H1 (cell line): ENCODE measurements at regions not wholly inside any gene's neighbourhood (a gene's known extent, or its start where the extent isn't known, plus 50 kb on each side); places are given as distances from the start of the nearest gene placed in this dataset.

Experiments
- CTCF ChIA-PET: fragments of 300-600 bp; sonication (Branson Sonifier 250); formaldehyde crosslinking; loops from one replicate; lab custom pipeline; 2021; ENCODE audit not compliant: partially characterized antibody; lab: Charles Lee
- POLR2A ChIA-PET: fragments of 300-600 bp; sonication (Branson Sonifier 250); formaldehyde crosslinking; loops from one replicate; lab custom pipeline; 2021; ENCODE audit warnings: inconsistent platforms; ENCODE audit not compliant: partially characterized antibody; lab: Charles Lee
- DNase-seq, 2 experiments: peaks; one replicate each; pipeline versions ENCODE4 v3.0.0 to v3.0.0-alpha.2; 2010 to 2022; ENCODE audit warnings: low spot score in 2 of 2, low read depth in 1 of 2, mixed read lengths in 1 of 2
- FAIRE-seq: peaks from 2 replicates; lab custom pipeline; 2011; peaks lifted over from hg19 to GRCh38; lab: Jason Lieb, UNC
- H2AFZ ChIP-seq: 2 replicates; pipeline ENCODE4 v1.8.1; 2012; ENCODE audit warnings: low read length, inconsistent platforms
- H2AK5ac ChIP-seq: 2 replicates; pipeline ENCODE4 v1.6.1; 2013; ENCODE audit warnings: low read depth, low read length
- H2BK120ac ChIP-seq: replicated peaks from 2 replicates; pipeline ENCODE3; 2013; ENCODE audit warnings: low read depth, low read length, inconsistent platforms
- H2BK12ac ChIP-seq: 2 replicates; pipeline ENCODE4 v1.6.1; 2013; ENCODE audit warnings: low read depth, low read length
- H2BK15ac ChIP-seq: 2 replicates; pipeline ENCODE4 v1.6.1; 2013; ENCODE audit warnings: low read length
- H2BK20ac ChIP-seq: 2 replicates; pipeline ENCODE4 v1.6.1; 2013; ENCODE audit warnings: low read length
- H2BK5ac ChIP-seq: 2 replicates; pipeline ENCODE4 v1.6.1; 2013; ENCODE audit warnings: low read depth, low read length
- H3K14ac ChIP-seq: 2 replicates; pipeline ENCODE4 v1.6.1; 2013; ENCODE audit warnings: inconsistent platforms; ENCODE audit not compliant: insufficient read length
- H3K18ac ChIP-seq: 2 replicates; pipeline ENCODE4 v1.6.1; 2013; ENCODE audit warnings: low read length; ENCODE audit errors: extremely low read depth
- H3K23ac ChIP-seq: 2 replicates; pipeline ENCODE4 v1.6.1; 2013; ENCODE audit warnings: inconsistent platforms; ENCODE audit not compliant: insufficient read length
- H3K23me2 ChIP-seq: 2 replicates; pipeline ENCODE4 v1.6.1; 2013; ENCODE audit warnings: low read depth, low read length
- H3K27ac ChIP-seq: 2 replicates; pipeline ENCODE4 v1.6.1; 2011; ENCODE audit warnings: low read depth, low read length, inconsistent platforms
- H3K27me3 ChIP-seq, 4 experiments: replicated peaks in 1 of 4; 1 replicate in 1 of 4; 2 replicates in 3 of 4; pipeline versions ENCODE4 v1.6.1 to v1.8.1; 2011 to 2013; ENCODE audit warnings: low read length in 3 of 4, mild to moderate bottlenecking in 3 of 4, inconsistent platforms in 2 of 4, mixed read lengths in 2 of 4, moderate library complexity in 1 of 4; ENCODE audit not compliant: control insufficient read depth in 3 of 4, insufficient read depth in 3 of 4; ENCODE audit errors: extremely low read depth in 1 of 4
- H3K36me3 ChIP-seq, 4 experiments: 2 replicates each; pipeline versions ENCODE4 v1.6.1 to v1.8.1; 2011 to 2013; ENCODE audit warnings: mild to moderate bottlenecking in 4 of 4, low read length in 3 of 4, moderate library complexity in 2 of 4, control low read depth in 1 of 4, inconsistent platforms in 1 of 4; ENCODE audit not compliant: insufficient read depth in 4 of 4, control insufficient read depth in 2 of 4
- H3K4ac ChIP-seq: replicated peaks from 2 replicates; pipeline ENCODE3; 2013; ENCODE audit warnings: low read length, low read depth, mixed read lengths, inconsistent platforms; ENCODE audit not compliant: insufficient read length
- H3K4me1 ChIP-seq, 4 experiments: replicated peaks in 1 of 4; 1 replicate in 1 of 4; 2 replicates in 3 of 4; pipeline versions ENCODE4 v1.6.1 to v1.8.1; 2011 to 2013; ENCODE audit warnings: low read length in 3 of 4, inconsistent platforms in 2 of 4, mixed read lengths in 1 of 4; ENCODE audit not compliant: insufficient read depth in 4 of 4, control insufficient read depth in 3 of 4
- H3K4me2 ChIP-seq, 2 experiments: 2 replicates each; pipeline versions ENCODE4 v1.6.1 to v1.8.1; 2011 to 2013; ENCODE audit warnings: low read depth in 2 of 2, low read length in 2 of 2, control low read depth in 1 of 2, inconsistent platforms in 1 of 2, mild to moderate bottlenecking in 1 of 2; ENCODE audit not compliant: insufficient read depth in 1 of 2
- H3K4me3 ChIP-seq, 4 experiments: fragments of 200-600, 300-600 bp in 1 of 4; sonication (generic), shearing (Covaris generic), sonication (Bioruptor Twin) in 1 of 4; 2 replicates each; pipeline versions ENCODE4 v1.5.1 to v1.8.1; 2011 to 2016; ENCODE audit warnings: low read length in 4 of 4, low read depth in 3 of 4, control low read depth in 2 of 4, inconsistent platforms in 2 of 4, mild to moderate bottlenecking in 2 of 4, mixed read lengths in 1 of 4, moderate library complexity in 1 of 4; ENCODE audit not compliant: insufficient read depth in 2 of 4; ENCODE audit errors: extremely low read depth in 1 of 4
- H3K56ac ChIP-seq: replicated peaks from 2 replicates; pipeline ENCODE3; 2013; ENCODE audit warnings: low read depth, mild to moderate bottlenecking, mixed read lengths, low read length, inconsistent platforms; ENCODE audit not compliant: insufficient read length
- H3K79me1 ChIP-seq: 2 replicates; pipeline ENCODE4 v1.6.1; 2013; ENCODE audit warnings: low read depth, low read length, control low read depth
- H3K79me2 ChIP-seq, 2 experiments: 2 replicates each; pipeline versions ENCODE4 v1.6.1 to v1.8.1; 2012 to 2013; ENCODE audit warnings: low read length in 2 of 2, mild to moderate bottlenecking in 2 of 2, inconsistent platforms in 1 of 2; ENCODE audit not compliant: insufficient read depth in 2 of 2, control insufficient read depth in 1 of 2
- H3K9ac ChIP-seq, 4 experiments: replicated peaks in 1 of 4; 1 replicate in 1 of 4; 2 replicates in 3 of 4; pipeline versions ENCODE4 v1.6.1 to v1.8.1; 2011 to 2013; ENCODE audit warnings: low read depth in 3 of 4, low read length in 3 of 4, control low read depth in 2 of 4, mild to moderate bottlenecking in 2 of 4, moderate library complexity in 2 of 4, inconsistent platforms in 1 of 4; ENCODE audit errors: extremely low read depth in 1 of 4
- H3K9me3 ChIP-seq, 2 experiments: 2 replicates each; pipeline versions ENCODE4 v1.6.1 to v1.8.1; 2012 to 2013; ENCODE audit warnings: mild to moderate bottlenecking in 2 of 2, moderate library complexity in 2 of 2, control low read depth in 1 of 2, inconsistent platforms in 1 of 2, low read depth in 1 of 2, low read length in 1 of 2, mixed read lengths in 1 of 2; ENCODE audit not compliant: insufficient read depth in 2 of 2
- H4K20me1 ChIP-seq, 2 experiments: replicated peaks in 1 of 2; 2 replicates each; pipeline versions ENCODE3 to v1.8.1; 2011 to 2013; ENCODE audit warnings: inconsistent platforms in 2 of 2, low read length in 2 of 2, mild to moderate bottlenecking in 1 of 2; ENCODE audit not compliant: insufficient read depth in 2 of 2, control insufficient read depth in 1 of 2
- H4K5ac ChIP-seq: 2 replicates; pipeline ENCODE4 v1.6.1; 2013; ENCODE audit warnings: low read length, low read depth, mixed read lengths, inconsistent platforms; ENCODE audit not compliant: insufficient read length
- H4K8ac ChIP-seq: 2 replicates; pipeline ENCODE4 v1.8.0; 2013; ENCODE audit warnings: mild to moderate bottlenecking, moderate library complexity, low read length, inconsistent platforms; ENCODE audit not compliant: insufficient read depth; ENCODE audit errors: extremely low read depth
- H4K91ac ChIP-seq: replicated peaks from 2 replicates; pipeline ENCODE3; 2013; ENCODE audit warnings: low read length, mixed read lengths, inconsistent platforms; ENCODE audit not compliant: insufficient read length
- EP300 ChIP-seq, 2 experiments: IDR thresholded peaks; 1 replicate in 1 of 2; 2 replicates in 1 of 2; pipeline ENCODE4 v1.6.1; 2011 to 2012; ENCODE audit warnings: low read depth in 2 of 2, low read length in 2 of 2, mild to moderate bottlenecking in 2 of 2, borderline replicate concordance in 1 of 2, inconsistent platforms in 1 of 2, moderate library complexity in 1 of 2
- FOSL1 ChIP-seq: IDR thresholded peaks from 2 replicates; pipeline ENCODE4 v1.6.1; 2011; ENCODE audit warnings: mild to moderate bottlenecking, low read depth, low read length, moderate library complexity; ENCODE audit not compliant: insufficient read depth
- GTF2F1 ChIP-seq: IDR thresholded peaks from 2 replicates; pipeline ENCODE4 v1.6.1; 2012; ENCODE audit warnings: low read depth, low read length, improper control_type of control experiment, borderline replicate concordance
- RBBP5 ChIP-seq: IDR thresholded peaks from 2 replicates; pipeline ENCODE4 v1.7.1; 2012; ENCODE audit warnings: low read depth, mild to moderate bottlenecking, inconsistent platforms, low read length, moderate library complexity, borderline replicate concordance
- TF ChIP-seq, protein P1 (sequence below), 3 experiments: IDR thresholded peaks; 1 replicate in 2 of 3; 2 replicates in 1 of 3; pipeline versions ENCODE4 v1.5.1 to v1.6.1; 2011; ENCODE audit warnings: low read length in 3 of 3, mild to moderate bottlenecking in 3 of 3, inconsistent platforms in 2 of 3, low read depth in 1 of 3, moderate library complexity in 1 of 3; ENCODE audit not compliant: insufficient read depth in 1 of 3; ENCODE audit errors: control extremely low read depth in 1 of 3

DNA sequence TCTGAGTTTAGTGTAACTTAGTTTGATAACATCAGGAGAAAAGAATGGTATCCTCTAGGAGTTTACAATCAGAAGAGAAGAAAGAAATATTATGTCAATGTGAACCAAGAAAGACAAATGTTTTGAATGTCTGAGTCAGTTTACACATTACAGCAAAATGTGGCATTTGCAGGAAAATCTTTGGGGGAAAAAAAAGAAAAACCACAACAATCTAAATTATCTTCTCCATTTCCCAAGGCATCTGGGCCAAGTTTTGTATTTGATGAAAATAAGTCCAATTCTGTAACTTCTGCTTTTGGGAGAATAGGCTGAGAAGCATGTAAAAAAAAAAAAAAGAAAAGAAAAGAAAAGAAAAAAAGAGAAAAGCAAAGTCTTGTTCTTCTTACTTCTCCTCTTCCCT, 58.8 kb upstream of the FLRT2 start:
- no peaks in the 10 kb centered on the region for H3K4me1 ChIP-seq
- H3K27ac ChIP-seq: no peak overlapping the region
- no peak overlapping the region for H2AFZ ChIP-seq
- H4K20me1 ChIP-seq: no peaks in the 10 kb centered on the region
- no peak overlapping the region for H3K23ac ChIP-seq
- H2BK5ac ChIP-seq: no peak overlapping the region
- H3K14ac ChIP-seq: no peak overlapping the region
- H4K8ac ChIP-seq: no peak overlapping the region
- no peak overlapping the region for H2AK5ac ChIP-seq
- FAIRE-seq: no peak
- H3K27me3 ChIP-seq: no peaks in the 10 kb centered on the region
- H3K4me3 ChIP-seq: no peak overlapping the region
- H3K79me1 ChIP-seq: no peaks in the 10 kb centered on the region
- no peak overlapping the region for H3K18ac ChIP-seq
- no peak for TF ChIP-seq RBBP5
- no peak for TF ChIP-seq FOSL1
- TF ChIP-seq, protein P1, sequence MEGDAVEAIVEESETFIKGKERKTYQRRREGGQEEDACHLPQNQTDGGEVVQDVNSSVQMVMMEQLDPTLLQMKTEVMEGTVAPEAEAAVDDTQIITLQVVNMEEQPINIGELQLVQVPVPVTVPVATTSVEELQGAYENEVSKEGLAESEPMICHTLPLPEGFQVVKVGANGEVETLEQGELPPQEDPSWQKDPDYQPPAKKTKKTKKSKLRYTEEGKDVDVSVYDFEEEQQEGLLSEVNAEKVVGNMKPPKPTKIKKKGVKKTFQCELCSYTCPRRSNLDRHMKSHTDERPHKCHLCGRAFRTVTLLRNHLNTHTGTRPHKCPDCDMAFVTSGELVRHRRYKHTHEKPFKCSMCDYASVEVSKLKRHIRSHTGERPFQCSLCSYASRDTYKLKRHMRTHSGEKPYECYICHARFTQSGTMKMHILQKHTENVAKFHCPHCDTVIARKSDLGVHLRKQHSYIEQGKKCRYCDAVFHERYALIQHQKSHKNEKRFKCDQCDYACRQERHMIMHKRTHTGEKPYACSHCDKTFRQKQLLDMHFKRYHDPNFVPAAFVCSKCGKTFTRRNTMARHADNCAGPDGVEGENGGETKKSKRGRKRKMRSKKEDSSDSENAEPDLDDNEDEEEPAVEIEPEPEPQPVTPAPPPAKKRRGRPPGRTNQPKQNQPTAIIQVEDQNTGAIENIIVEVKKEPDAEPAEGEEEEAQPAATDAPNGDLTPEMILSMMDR (IDR thresholded peaks at IDR 0.05; ENCODE audit: control extremely low read depth in 1 of 3, insufficient read depth in 1 of 3, low read depth in 1 of 3, low read length in 3 of 3): no peak
- no peak for TF ChIP-seq GTF2F1
- TF ChIP-seq EP300 (IDR thresholded peaks at IDR 0.05; ENCODE audit: borderline replicate concordance in 1 of 2, low read depth in 2 of 2, low read length in 2 of 2): no peak
- TF ChIP-seq, all 59 proteins: peak for 0
- H3K23me2 ChIP-seq: no peaks in the 10 kb centered on the region
- ChIA-PET CTCF (interaction anchor here (0.9 kb wide), 1 partner anchor 52 kb away, joined by 3 read pairs; no protein-coding TSS in a partner anchor), POLR2A (no interaction called here)
- no peak overlapping the region for H3K56ac ChIP-seq
- no peak overlapping the region for H3K4me2 ChIP-seq
- H3K36me3 ChIP-seq: no peaks in the 10 kb centered on the region
- H3K4ac ChIP-seq: no peak overlapping the region
- no peak overlapping the region for H2BK12ac ChIP-seq
- no peak overlapping the region for H2BK15ac ChIP-seq
- H2BK20ac ChIP-seq: no peak overlapping the region
- no peak overlapping the region for H2BK120ac ChIP-seq
- H4K5ac ChIP-seq: no peak overlapping the region
- no peaks in the 10 kb centered on the region for H3K9me3 ChIP-seq
- no peak overlapping the region for H4K91ac ChIP-seq
- no peak for DNase-seq
- no peak overlapping the region for H3K9ac ChIP-seq
- H3K79me2 ChIP-seq: no peaks in the 10 kb centered on the region
